ENCODE measurements at regions not wholly inside any gene's neighbourhood (a gene's known extent, or its start where the extent isn't known, plus 50 kb on each side); places are given as distances from the start of the nearest gene placed in this dataset.

DNA sequence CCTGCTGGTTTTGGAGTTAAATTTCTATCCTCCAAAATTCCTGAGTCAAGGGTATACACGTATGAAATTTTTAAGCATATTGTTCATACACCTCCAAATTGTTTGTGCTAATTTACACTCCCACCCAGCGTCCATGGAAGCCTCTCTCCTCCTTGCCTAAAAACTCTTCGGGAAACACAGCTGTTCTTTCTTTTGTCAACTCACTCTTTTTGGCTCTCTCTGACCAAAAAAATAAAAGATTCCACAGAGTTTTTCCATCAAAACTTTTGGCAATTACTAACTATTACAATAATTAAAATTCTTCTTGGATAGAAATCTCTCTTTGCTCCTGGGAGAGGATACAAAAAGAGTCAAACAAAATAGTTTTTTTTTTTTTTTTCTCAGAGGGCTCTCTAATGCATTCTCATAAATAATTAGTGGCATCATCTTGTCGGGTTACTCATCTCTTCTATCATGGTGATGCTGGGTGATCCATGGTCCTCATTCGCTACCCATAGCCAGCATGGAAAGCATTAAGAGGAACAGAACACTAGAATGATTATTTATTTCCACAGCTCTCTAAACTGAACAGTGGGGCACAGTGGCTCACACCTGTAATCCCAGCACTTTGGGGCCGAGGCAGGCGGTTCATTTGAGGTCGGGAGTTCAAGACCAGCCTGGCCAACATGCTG is 310.7 kb downstream of the SFMBT2 start:
- TF ChIP-seq, protein P1, sequence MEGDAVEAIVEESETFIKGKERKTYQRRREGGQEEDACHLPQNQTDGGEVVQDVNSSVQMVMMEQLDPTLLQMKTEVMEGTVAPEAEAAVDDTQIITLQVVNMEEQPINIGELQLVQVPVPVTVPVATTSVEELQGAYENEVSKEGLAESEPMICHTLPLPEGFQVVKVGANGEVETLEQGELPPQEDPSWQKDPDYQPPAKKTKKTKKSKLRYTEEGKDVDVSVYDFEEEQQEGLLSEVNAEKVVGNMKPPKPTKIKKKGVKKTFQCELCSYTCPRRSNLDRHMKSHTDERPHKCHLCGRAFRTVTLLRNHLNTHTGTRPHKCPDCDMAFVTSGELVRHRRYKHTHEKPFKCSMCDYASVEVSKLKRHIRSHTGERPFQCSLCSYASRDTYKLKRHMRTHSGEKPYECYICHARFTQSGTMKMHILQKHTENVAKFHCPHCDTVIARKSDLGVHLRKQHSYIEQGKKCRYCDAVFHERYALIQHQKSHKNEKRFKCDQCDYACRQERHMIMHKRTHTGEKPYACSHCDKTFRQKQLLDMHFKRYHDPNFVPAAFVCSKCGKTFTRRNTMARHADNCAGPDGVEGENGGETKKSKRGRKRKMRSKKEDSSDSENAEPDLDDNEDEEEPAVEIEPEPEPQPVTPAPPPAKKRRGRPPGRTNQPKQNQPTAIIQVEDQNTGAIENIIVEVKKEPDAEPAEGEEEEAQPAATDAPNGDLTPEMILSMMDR (IDR thresholded peaks at IDR 0.05; ENCODE audit: low read length), result no peak
- no peak for TF ChIP-seq EZH2 (IDR thresholded peaks at IDR 0.05; ENCODE audit: borderline replicate concordance, low read length)
